Peyer's patch (tissue), 4 donors: ENCODE measurements at regions not wholly inside any gene's neighbourhood (a gene's known extent, or its start where the extent isn't known, plus 50 kb on each side); places are given as distances from the start of the nearest gene placed in this dataset.

ENCODE experiments used
- POLR2A ChIP-seq, 2 donors: fragments of 450-650 bp; IDR thresholded peaks; one replicate each; pipeline ENCODE4 v1.5.1; 2017; ENCODE audit warnings: antibody characterized with exemption in 2 of 2, mild to moderate bottlenecking in 2 of 2, moderate library complexity in 2 of 2
- TF ChIP-seq, protein P1 (sequence below), 6 experiments: fragments of 450-650 bp in 4 of 6; fragments of 200-600 bp in 2 of 6; sonication (generic) in 1 of 6; IDR thresholded peaks; one replicate each; pipeline ENCODE4 v1.5.1; 2017 to 2019; ENCODE audit warnings: antibody characterized with exemption in 6 of 6, mild to moderate bottlenecking in 3 of 6, moderate library complexity in 1 of 6

- no peak for TF ChIP-seq POLR2A (IDR thresholded peaks at IDR 0.05)
- TF ChIP-seq, protein P1, sequence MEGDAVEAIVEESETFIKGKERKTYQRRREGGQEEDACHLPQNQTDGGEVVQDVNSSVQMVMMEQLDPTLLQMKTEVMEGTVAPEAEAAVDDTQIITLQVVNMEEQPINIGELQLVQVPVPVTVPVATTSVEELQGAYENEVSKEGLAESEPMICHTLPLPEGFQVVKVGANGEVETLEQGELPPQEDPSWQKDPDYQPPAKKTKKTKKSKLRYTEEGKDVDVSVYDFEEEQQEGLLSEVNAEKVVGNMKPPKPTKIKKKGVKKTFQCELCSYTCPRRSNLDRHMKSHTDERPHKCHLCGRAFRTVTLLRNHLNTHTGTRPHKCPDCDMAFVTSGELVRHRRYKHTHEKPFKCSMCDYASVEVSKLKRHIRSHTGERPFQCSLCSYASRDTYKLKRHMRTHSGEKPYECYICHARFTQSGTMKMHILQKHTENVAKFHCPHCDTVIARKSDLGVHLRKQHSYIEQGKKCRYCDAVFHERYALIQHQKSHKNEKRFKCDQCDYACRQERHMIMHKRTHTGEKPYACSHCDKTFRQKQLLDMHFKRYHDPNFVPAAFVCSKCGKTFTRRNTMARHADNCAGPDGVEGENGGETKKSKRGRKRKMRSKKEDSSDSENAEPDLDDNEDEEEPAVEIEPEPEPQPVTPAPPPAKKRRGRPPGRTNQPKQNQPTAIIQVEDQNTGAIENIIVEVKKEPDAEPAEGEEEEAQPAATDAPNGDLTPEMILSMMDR (IDR thresholded peaks at IDR 0.05), result no peak
Observed at GRCh38 chr5:8413975-8414374, 545.0 kb downstream of the MTRR start.
